K562 (cell line): ENCODE measurements at regions not wholly inside any gene's neighbourhood (a gene's known extent, or its start where the extent isn't known, plus 50 kb on each side); places are given as distances from the start of the nearest gene placed in this dataset.
A peak's percentile ranks its signal among the peaks of the same experiment; 100 is the strongest.

Experiments used
- ATAC-seq: fragments of 200-7000 bp; cut with Tn5 transposase; 3 replicates; pipeline ENCODE4 v1.9.1; 2020; ENCODE audit warnings: moderate library complexity
- BruUV-seq: library from RNA; stranded (reverse); fragments of 400-500 nt; replicated peaks from 2 replicates; lab custom pipeline; 2021; lab: Mats Ljungman, UMichigan
- CTCF ChIA-PET: fragments of 300-600 bp; formaldehyde crosslinking; extraction: SDS; loops from one replicate; lab custom pipeline; 2021; ENCODE audit warnings: low intra/inter-chr PET ratio; lab: Yijun Ruan, JAX
- POLR2A ChIA-PET: fragments of 300-600, 350-650 bp; sonication (Branson Sonifier 250); formaldehyde crosslinking; extraction: SDS; loops from one replicate; lab custom pipeline; 2021; ENCODE audit warnings: antibody characterized with exemption, inconsistent platforms; lab: Yijun Ruan, JAX
- DNase-seq, 4 experiments: peaks; one replicate each; pipeline versions ENCODE4 v3.0.0 to v3.0.0-alpha.2; 2011 to 2018; ENCODE audit warnings: low spot score in 3 of 4, mixed read lengths in 3 of 4; ENCODE audit errors: extremely low read depth in 1 of 4
- FAIRE-seq: peaks from 2 replicates; lab custom pipeline; 2011; peaks lifted over from hg19 to GRCh38; lab: Jason Lieb, UNC
- H2AFZ ChIP-seq: 2 replicates; pipeline ENCODE4 v1.6.0; 2011; ENCODE audit warnings: low read depth, low read length, control low read depth, inconsistent platforms
- H3K27ac ChIP-seq: fragments of 200-600 bp; 3 replicates; pipeline ENCODE4 v1.8.0; 2011; ENCODE audit warnings: low read depth, mild to moderate bottlenecking, control low read depth, inconsistent platforms, low read length, moderate library complexity, mixed read lengths; ENCODE audit errors: extremely low read depth
- H3K27me3 ChIP-seq, 2 experiments: fragments of 300-600 bp in 1 of 2; 2 replicates in 1 of 2; 3 replicates in 1 of 2; pipeline versions ENCODE4 v1.6.0 to v1.8.0; 2011; ENCODE audit warnings: inconsistent platforms in 2 of 2, low read length in 2 of 2, mild to moderate bottlenecking in 1 of 2, mixed read lengths in 1 of 2, moderate library complexity in 1 of 2; ENCODE audit not compliant: control insufficient read depth in 2 of 2, insufficient read depth in 2 of 2
- H3K36me3 ChIP-seq: fragments of 300-600 bp; 3 replicates; pipeline ENCODE4 v1.8.0; 2011; ENCODE audit warnings: mild to moderate bottlenecking, low read length, inconsistent platforms; ENCODE audit not compliant: control insufficient read depth, insufficient read depth
- H3K4me1 ChIP-seq, 2 experiments: fragments of 200-600 bp in 1 of 2; replicated peaks in 1 of 2; 2 replicates in 1 of 2; 3 replicates in 1 of 2; pipeline versions ENCODE4 v1.5.1 to v1.8.0; 2011; ENCODE audit warnings: inconsistent platforms in 2 of 2, low read length in 2 of 2, mild to moderate bottlenecking in 1 of 2, mixed read lengths in 1 of 2, moderate library complexity in 1 of 2; ENCODE audit not compliant: control insufficient read depth in 2 of 2, insufficient read depth in 2 of 2
- H3K4me2 ChIP-seq: 2 replicates; pipeline ENCODE4 v1.6.1; 2011; ENCODE audit warnings: low read length, control low read depth, inconsistent platforms, mixed read lengths; ENCODE audit not compliant: insufficient read depth
- H3K4me3 ChIP-seq: fragments of 200-600 bp; sonication (generic), shearing (Covaris generic); 2 replicates; pipeline ENCODE4 v1.5.1; 2016; ENCODE audit warnings: control low read depth, inconsistent platforms
- H3K79me2 ChIP-seq: fragments of 200-600 bp; 3 replicates; pipeline ENCODE4 v1.8.0; 2011; ENCODE audit warnings: low read length, inconsistent platforms; ENCODE audit not compliant: control insufficient read depth, insufficient read depth
- H3K9ac ChIP-seq, 2 experiments: 2 replicates each; pipeline versions ENCODE4 v1.6.0 to v1.6.1; 2011; ENCODE audit warnings: low read depth in 2 of 2, low read length in 2 of 2, control low read depth in 1 of 2, inconsistent platforms in 1 of 2, mild to moderate bottlenecking in 1 of 2, mixed read lengths in 1 of 2; ENCODE audit not compliant: insufficient read depth in 1 of 2
- H3K9me1 ChIP-seq: one replicate; pipeline ENCODE4 v1.6.0; 2011; ENCODE audit warnings: inconsistent platforms, mild to moderate bottlenecking, low read length, moderate library complexity; ENCODE audit not compliant: control insufficient read depth, insufficient read depth
- H3K9me3 ChIP-seq: replicated peaks from 2 replicates; pipeline ENCODE4 v1.5.1; 2011; ENCODE audit warnings: low read depth, low read length, inconsistent platforms; ENCODE audit not compliant: control insufficient read depth, insufficient read depth
- H4K20me1 ChIP-seq: replicated peaks from 2 replicates; pipeline ENCODE4 v1.6.1; 2011; ENCODE audit warnings: low read length, inconsistent platforms, mixed read lengths; ENCODE audit not compliant: control insufficient read depth, insufficient read depth
- CEBPB ChIP-seq: fragments of 450-650 bp; IDR thresholded peaks from 2 replicates; pipeline ENCODE4 v1.6.1; 2016; ENCODE audit warnings: missing genetic modification characterization, missing compliant biosample characterization
- CEBPG ChIP-seq, 3 experiments: fragments of 200-800 bp in 1 of 3; sonication (Bioruptor generic) in 1 of 3; sonication (generic) in 1 of 3; formaldehyde crosslinking in 1 of 3; IDR thresholded peaks in 2 of 3; conservative IDR thresholded peaks in 1 of 3; 2 replicates each; pipeline versions ENCODE4 v1.6.1 to v1.8.0; 2016 to 2022; ENCODE audit warnings: missing compliant biosample characterization in 2 of 3, missing genetic modification characterization in 2 of 3, mild to moderate bottlenecking in 1 of 3, missing genetic modification reagents in 1 of 3
- CHD2 ChIP-seq: IDR thresholded peaks from 2 replicates; pipeline ENCODE4 v1.6.1; 2011; ENCODE audit warnings: low read depth, low read length
- HBP1 ChIP-seq: fragments of 450-650 bp; formaldehyde crosslinking; IDR thresholded peaks from 2 replicates; pipeline ENCODE4 v1.4.0; 2022; ENCODE audit warnings: missing genetic modification characterization
- ILK ChIP-seq: fragments of 450-650 bp; IDR thresholded peaks from 2 replicates; pipeline ENCODE4 v1.6.1; 2016; ENCODE audit warnings: missing genetic modification characterization, low read depth, mild to moderate bottlenecking, missing compliant biosample characterization, moderate library complexity, borderline replicate concordance
- IRF9 ChIP-seq: fragments of 450-650 bp; IDR thresholded peaks from 2 replicates; pipeline ENCODE4 v1.6.1; 2016; ENCODE audit warnings: missing biosample characterization, missing genetic modification characterization
- KLF6 ChIP-seq: fragments of 250-450 bp; sonication (Bioruptor Pico); IDR thresholded peaks from 2 replicates; pipeline ENCODE4 v1.4.0; 2020; ENCODE audit warnings: mild to moderate bottlenecking, moderate library complexity, borderline replicate concordance
- LEF1 ChIP-seq: fragments of 450-650 bp; IDR thresholded peaks from 2 replicates; pipeline ENCODE4 v1.6.1; 2016; ENCODE audit warnings: mild to moderate bottlenecking
- MCM2 ChIP-seq: fragments of 450-650 bp; IDR thresholded peaks from 2 replicates; pipeline ENCODE4 v1.6.1; 2017; ENCODE audit warnings: low read depth, mild to moderate bottlenecking
- SMARCA4 ChIP-seq: fragments of 450-650 bp; IDR thresholded peaks from 2 replicates; pipeline ENCODE4 v1.6.1; 2016
- TRIM28 ChIP-seq: fragments of 450-650 bp; IDR thresholded peaks from 2 replicates; pipeline ENCODE4 v1.6.1; 2017
- ZNF512 ChIP-seq: IDR thresholded peaks from 2 replicates; pipeline ENCODE4 v1.6.1; 2016; ENCODE audit warnings: missing genetic modification characterization, missing compliant biosample characterization
- ZNF639 ChIP-seq, 2 experiments: fragments of 200-800 bp in 1 of 2; sonication (Bioruptor generic) in 1 of 2; sonication (generic) in 1 of 2; formaldehyde crosslinking in 1 of 2; IDR thresholded peaks in 1 of 2; conservative IDR thresholded peaks in 1 of 2; 2 replicates each; pipeline versions ENCODE4 v1.5.0 to v1.6.1; 2016 to 2020; ENCODE audit warnings: missing compliant biosample characterization in 1 of 2, missing genetic modification characterization in 1 of 2, missing genetic modification reagents in 1 of 2
- WGBS: fragments of 100-300 bp; shearing (Covaris generic); methylation state at CpG from one replicate; pipeline ENCODE4 v1.1.6; 2016; ENCODE audit warnings: low coverage, mixed read lengths; ENCODE audit not compliant: insufficient coverage; ENCODE audit errors: missing lambda C conversion rate; 5-methylcytosine and 5-hydroxymethylcytosine counted together
- in situ Hi-C: fragments of 300-500 bp; cut with MboI; formaldehyde crosslinking; loops from 4 replicates; pipeline ENCODE4 v1.15.0; 2018; ENCODE audit warnings: inconsistent platforms, mixed read lengths
- intact Hi-C: fragments of 100-400 bp; cut with micrococcal nuclease; formaldehyde crosslinking; loops from 2 replicates; pipeline ENCODE4 v1.14.2; 2022

- Histone ChIP-seq H3K27ac (no peak overlapping the region), H3K9me1 (no peaks in the 10 kb centered on the region), H3K9me3 (no peaks in the 10 kb centered on the region), H3K4me1 (no peaks in the 10 kb centered on the region), H3K9ac (no peak overlapping the region), H3K4me3 (no peak overlapping the region), H3K79me2 (no peaks in the 10 kb centered on the region), H3K36me3 (no peaks in the 10 kb centered on the region), H4K20me1 (no peaks in the 10 kb centered on the region), H2AFZ (no peak overlapping the region), H3K27me3 (no peaks in the 10 kb centered on the region), H3K4me2 (no peak overlapping the region)
- CTCF ChIA-PET = no interaction called here
- BruUV-seq = no TSS peak
- TF ChIP-seq ZNF639 (CRISPR knock-in tag; conservative IDR thresholded peaks at IDR 0.05 in 1 of 2, IDR thresholded peaks at IDR 0.05 in 1 of 2) = no peak
- no peak for TF ChIP-seq MCM2
- TF ChIP-seq KLF6 (CRISPR knock-in tag) = no peak
- TF ChIP-seq CEBPG (CRISPR knock-in tag; IDR thresholded peaks at IDR 0.05) = no peak
- peak; percentile 35 to 96; a peak in 3 of 4 replicates for TF ChIP-seq CEBPG (tag; conservative IDR thresholded peaks at IDR 0.05 in 1 of 2, IDR thresholded peaks at IDR 0.05 in 1 of 2)
- TF ChIP-seq HBP1 (CRISPR knock-in tag) = no peak
- TF ChIP-seq LEF1 = no peak
- TF ChIP-seq IRF9 = 0 out of 2 replicates have a peak, but pooled peaks have one; percentile 41
- TF ChIP-seq SMARCA4 = no peak
- peak; percentile 85 for TF ChIP-seq CEBPB (tag)
- TF ChIP-seq ZNF512 (tag) = no peak
- no peak for TF ChIP-seq TRIM28
- no peak for TF ChIP-seq CHD2
- TF ChIP-seq ILK (tag) = no peak
- FAIRE-seq (no peak), ATAC-seq (no peak), DNase-seq (no peak)
- 27% methylated on average over 3 of the region's 3 CpGs for WGBS
- intact Hi-C loops = no loop called here
- POLR2A ChIA-PET = no interaction called here
- in situ Hi-C loops = no loop called here
These were observed 89.4 kb upstream of the VRK2 start for GRCh38 chr2:57957238-57957637.
